ENCODE measurements at regions not wholly inside any gene's neighbourhood (a gene's known extent, or its start where the extent isn't known, plus 50 kb on each side); places are given as distances from the start of the nearest gene placed in this dataset.
"Not testable (repeated sequence)": the region's sequence is repeated elsewhere in the genome, so short reads cannot be mapped to it uniquely, and the experiment has no call there.

- H3K4me1 ChIP-seq (ENCODE audit: control insufficient read depth, insufficient read depth, low read length, unreplicated experiment): no peaks in the 10 kb centered on the region
- no peak overlapping the region for H3K4me3 ChIP-seq (ENCODE audit: low read depth, low read length)
- no peaks in the 10 kb centered on the region for H3K27me3 ChIP-seq (ENCODE audit: insufficient read depth, low read length)
- H3K36me3 ChIP-seq (ENCODE audit: insufficient read depth, low read length): no peaks in the 10 kb centered on the region
- no peak overlapping the region for H2AFZ ChIP-seq (ENCODE audit: low read length, unreplicated experiment)
- H3K27ac ChIP-seq (ENCODE audit: low read depth, low read length): no peak overlapping the region
- H3K79me2 ChIP-seq (ENCODE audit: control insufficient read depth, insufficient read depth, low read length, unreplicated experiment): no peaks in the 10 kb centered on the region
Observed at GRCh38 chr12:69172491-69172890, 66.9 kb upstream of the CPSF6 start.

DNA sequence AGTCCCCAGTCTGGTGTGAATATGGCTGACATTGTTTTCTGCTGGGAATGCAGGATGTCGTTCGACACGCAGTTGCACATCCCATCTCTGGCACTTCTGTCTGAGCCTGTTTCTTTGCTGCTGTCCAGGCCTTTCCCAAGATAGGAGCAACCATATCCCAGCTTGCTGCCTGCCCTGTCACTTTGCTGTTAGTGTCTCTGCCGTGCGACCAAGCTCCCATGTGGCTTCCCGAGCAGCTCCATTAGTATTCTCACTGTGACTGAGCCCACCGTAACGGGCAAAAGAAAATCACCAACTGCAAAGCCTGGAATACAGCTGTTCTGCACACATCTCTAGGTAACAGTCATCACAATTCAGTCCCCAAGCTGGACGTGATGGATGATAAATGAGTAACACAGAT is 66.0 kb upstream of the CPSF6 start:
- no peak overlapping the region for H3K4me3 ChIP-seq (ENCODE audit: low read depth, low read length)

GRCh38 chr12:69179786-69180185 is 59.6 kb upstream of the CPSF6 start:
- Histone ChIP-seq H3K79me2 (ENCODE audit: control insufficient read depth, insufficient read depth, low read length, unreplicated experiment) (no peaks in the 10 kb centered on the region), H3K4me1 (ENCODE audit: control insufficient read depth, insufficient read depth, low read length, unreplicated experiment) (no peaks in the 10 kb centered on the region), H3K27me3 (ENCODE audit: insufficient read depth, low read length) (peaks cover 38% of the 10 kb centered on the region), H2AFZ (ENCODE audit: low read length, unreplicated experiment) (no peak overlapping the region), H3K4me3 (ENCODE audit: low read depth, low read length) (no peak overlapping the region), H3K36me3 (ENCODE audit: insufficient read depth, low read length) (no peaks in the 10 kb centered on the region), H3K27ac (ENCODE audit: low read depth, low read length) (no peak overlapping the region)

More for the DNA sequence above, 66.0 kb upstream of the CPSF6 start:
- Histone ChIP-seq H3K79me2 (ENCODE audit: control insufficient read depth, insufficient read depth, low read length, unreplicated experiment) (no peaks in the 10 kb centered on the region), H3K4me1 (ENCODE audit: control insufficient read depth, insufficient read depth, low read length, unreplicated experiment) (no peaks in the 10 kb centered on the region), H3K36me3 (ENCODE audit: insufficient read depth, low read length) (no peaks in the 10 kb centered on the region), H2AFZ (ENCODE audit: low read length, unreplicated experiment) (no peak overlapping the region), H3K27me3 (ENCODE audit: insufficient read depth, low read length) (no peaks in the 10 kb centered on the region), H3K27ac (ENCODE audit: low read depth, low read length) (no peak overlapping the region)

DNA sequence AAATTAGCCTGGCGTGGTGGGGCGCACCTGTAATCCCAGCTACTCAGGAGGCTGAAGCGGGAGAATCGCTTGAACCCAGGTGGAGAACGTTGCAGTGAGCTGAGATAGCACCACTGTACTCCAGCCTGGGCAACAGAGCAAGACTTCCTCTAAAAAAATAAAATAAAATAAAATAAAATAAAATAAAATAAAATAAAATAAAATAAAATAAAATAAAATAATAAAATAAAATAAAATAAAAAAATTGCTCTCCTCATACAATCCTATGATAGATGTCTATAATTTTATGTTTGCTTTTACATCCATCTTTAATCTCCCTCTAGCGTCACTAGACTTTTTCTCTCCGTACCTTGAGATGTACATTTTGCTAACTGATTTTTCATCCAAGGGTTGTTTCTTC is 51.8 kb upstream of the CPSF6 start:
- H3K27ac ChIP-seq (ENCODE audit: low read depth, low read length): not testable (repeated sequence)

GRCh38 chr12:69189378-69189978 is 49.9 kb upstream of the CPSF6 start:
- Histone ChIP-seq H3K27me3 (ENCODE audit: insufficient read depth, low read length) (no peaks in the 10 kb centered on the region), H2AFZ (ENCODE audit: low read length, unreplicated experiment) (no peak overlapping the region), H3K79me2 (ENCODE audit: control insufficient read depth, insufficient read depth, low read length, unreplicated experiment) (no peaks in the 10 kb centered on the region), H3K27ac (ENCODE audit: low read depth, low read length) (no peak overlapping the region), H3K36me3 (ENCODE audit: insufficient read depth, low read length) (no peaks in the 10 kb centered on the region; the same call in 1 of the 2 replicates), H3K4me3 (ENCODE audit: low read depth, low read length) (no peak overlapping the region), H3K4me1 (ENCODE audit: control insufficient read depth, insufficient read depth, low read length, unreplicated experiment) (no peaks in the 10 kb centered on the region)

More for the DNA sequence above, 51.8 kb upstream of the CPSF6 start:
- H3K79me2 ChIP-seq (ENCODE audit: control insufficient read depth, insufficient read depth, low read length, unreplicated experiment); H3K4me3 ChIP-seq (ENCODE audit: low read depth, low read length); H3K4me1 ChIP-seq (ENCODE audit: control insufficient read depth, insufficient read depth, low read length, unreplicated experiment); H2AFZ ChIP-seq (ENCODE audit: low read length, unreplicated experiment); H3K36me3 ChIP-seq (ENCODE audit: insufficient read depth, low read length): not testable (repeated sequence)
- H3K27me3 ChIP-seq (ENCODE audit: insufficient read depth, low read length): peaks cover 13% of the 10 kb centered on the region; the same call in 1 of the 2 replicates
